ENCODE measurements at regions not wholly inside any gene's neighbourhood (a gene's known extent, or its start where the extent isn't known, plus 50 kb on each side); places are given as distances from the start of the nearest gene placed in this dataset.

DNA sequence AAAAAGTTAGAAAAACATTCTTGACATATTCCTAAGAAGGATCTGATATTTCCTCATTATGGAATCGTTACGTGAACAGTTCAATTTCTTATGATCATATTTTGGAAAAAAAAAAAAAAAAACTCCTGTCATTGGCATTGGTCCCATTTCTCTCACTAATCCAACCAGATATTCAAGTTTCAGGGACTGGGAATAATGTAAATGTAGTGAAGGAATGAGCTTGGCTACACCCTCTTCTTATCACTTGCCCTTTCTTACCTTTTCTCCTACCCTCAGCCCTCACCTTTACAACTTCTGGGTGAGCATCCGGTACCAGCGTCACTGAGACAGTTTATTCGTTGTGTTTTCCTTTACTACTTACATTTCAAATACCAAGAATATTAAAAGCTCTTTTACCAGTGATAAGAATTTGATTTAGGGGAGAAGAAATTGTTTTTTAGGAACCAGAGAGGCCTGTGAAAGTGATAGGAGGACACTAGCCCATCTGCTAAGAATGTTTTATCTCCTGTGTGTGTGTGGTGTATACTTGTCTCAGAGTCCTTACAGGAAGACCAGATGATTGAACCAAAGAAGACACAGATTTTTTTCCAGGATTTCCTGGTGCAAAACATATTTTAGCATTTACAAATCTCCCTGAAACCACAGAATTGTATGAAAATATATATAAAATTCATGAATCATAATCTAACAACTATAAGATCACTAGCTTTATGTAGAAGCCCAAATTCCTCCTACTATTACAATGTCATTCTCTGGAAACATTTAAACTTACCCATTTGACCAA lies 946.7 kb downstream of the ZPLD1 start:
- H3K9me3 Mint-ChIP-seq: peaks cover 0 to 2% (median 0%) of the 10 kb centered on the region in 8 donors
- intact Hi-C loops (cut with micrococcal nuclease): no loop called here
- Histone ChIP-seq H3K9me3 (ENCODE audit: control insufficient read depth in 1 of 2, low read length in 2 of 2) (no peaks in the 10 kb centered on the region), H3K36me3 (ENCODE audit: insufficient read depth, low read length) (no peaks in the 10 kb centered on the region), H3K27me3 (ENCODE audit: insufficient read depth, low read length) (no peaks in the 10 kb centered on the region), H3K4me1 (ENCODE audit: insufficient read depth, low read length) (no peaks in the 10 kb centered on the region), H3K4me3 (ENCODE audit: low read length in 2 of 2) (no peak overlapping the region), H3K27ac (ENCODE audit: low read depth, low read length) (no peak overlapping the region)
- H3K27ac Mint-ChIP-seq: no peak overlapping the region
- CTCF ChIA-PET (ENCODE audit: partially characterized antibody): no interaction called here
- no peak for DNase-seq
- POLR2A ChIA-PET (ENCODE audit: partially characterized antibody): no interaction called here
- no peaks in the 10 kb centered on the region for H3K4me1 Mint-ChIP-seq
- no peaks in the 10 kb centered on the region for H3K27me3 Mint-ChIP-seq
- H3K4me3 Mint-ChIP-seq: no peak overlapping the region
- no peaks in the 10 kb centered on the region for H3K36me3 Mint-ChIP-seq

DNA sequence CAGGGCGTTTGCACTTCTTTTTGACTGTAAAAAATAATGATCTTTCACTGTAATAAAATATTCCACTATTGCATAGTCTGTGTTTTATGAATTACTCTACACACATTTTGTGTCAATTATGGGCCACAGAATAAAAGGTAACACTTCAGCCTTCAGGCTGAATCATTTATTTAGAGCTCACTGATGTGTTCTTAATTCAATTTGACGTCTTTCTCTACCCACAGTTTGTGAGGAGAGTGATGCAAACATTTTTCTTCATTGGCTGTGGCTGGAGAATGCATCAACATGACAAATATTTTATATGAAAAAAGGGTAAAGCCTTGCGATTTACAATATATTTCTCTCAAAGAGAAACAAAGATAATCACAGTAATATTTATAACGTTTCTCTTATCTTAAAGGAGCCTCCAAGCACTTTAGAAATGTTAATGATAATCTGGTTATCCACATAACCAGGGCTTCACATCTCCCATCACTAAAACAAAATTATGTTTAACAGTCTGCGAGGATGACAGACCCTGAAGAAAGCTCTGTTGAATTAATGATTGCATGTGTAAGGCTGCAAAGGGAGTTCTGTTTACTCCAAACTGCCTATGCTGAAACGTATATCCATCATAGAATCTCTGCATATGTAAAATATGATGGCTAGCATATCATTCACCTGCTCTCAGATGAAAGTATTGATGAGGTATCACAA lies 951.3 kb downstream of the ZPLD1 start:
- H3K9me3 Mint-ChIP-seq: peaks cover 0 to 2% (median 0%) of the 10 kb centered on the region in 8 donors
- no peaks in the 10 kb centered on the region for H3K36me3 Mint-ChIP-seq
- H3K27me3 Mint-ChIP-seq: no peaks in the 10 kb centered on the region
- no peak overlapping the region for H3K4me3 Mint-ChIP-seq
- no peaks in the 10 kb centered on the region for H3K4me1 ChIP-seq (ENCODE audit: insufficient read depth, low read length)
- no peaks in the 10 kb centered on the region for H3K36me3 ChIP-seq (ENCODE audit: insufficient read depth, low read length)
- POLR2A ChIA-PET (ENCODE audit: partially characterized antibody): no interaction called here
- no peak overlapping the region for H3K27ac ChIP-seq (ENCODE audit: low read depth, low read length)
- DNase-seq: no peak
- H3K4me1 Mint-ChIP-seq: no peaks in the 10 kb centered on the region
- no peaks in the 10 kb centered on the region for H3K9me3 ChIP-seq (ENCODE audit: control insufficient read depth in 1 of 2, low read length in 2 of 2)
- no peak overlapping the region for H3K27ac Mint-ChIP-seq
- no peak overlapping the region for H3K4me3 ChIP-seq (ENCODE audit: low read length in 2 of 2)
- CTCF ChIA-PET (ENCODE audit: partially characterized antibody): no interaction called here
- intact Hi-C loops (cut with micrococcal nuclease): no loop called here
- no peaks in the 10 kb centered on the region for H3K27me3 ChIP-seq (ENCODE audit: insufficient read depth, low read length)

DNA sequence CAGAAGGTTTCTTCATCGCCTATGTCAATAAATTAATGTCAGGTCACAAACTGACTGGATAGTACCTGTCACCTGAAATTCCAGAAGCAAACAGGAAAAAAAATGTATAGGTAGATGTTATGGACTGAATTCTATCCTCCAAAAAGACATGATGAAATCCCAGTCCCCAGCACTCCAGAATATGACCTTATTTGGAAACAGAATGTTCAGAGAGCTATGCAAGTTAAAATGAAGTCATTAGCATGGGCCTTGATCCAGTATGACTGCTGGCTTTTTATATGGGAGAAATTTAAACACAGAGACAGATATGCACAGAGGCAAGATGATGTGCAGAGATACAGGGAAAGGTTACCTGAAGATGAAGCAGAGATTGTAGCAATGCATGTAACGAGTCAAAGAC lies 953.4 kb downstream of the ZPLD1 start:
- Mint-ChIP-seq H3K9me3 (no peaks in the 10 kb centered on the region), H3K27ac (no peak overlapping the region), H3K4me3 (no peak overlapping the region), H3K4me1 (no peaks in the 10 kb centered on the region), H3K27me3 (no peaks in the 10 kb centered on the region), H3K36me3 (no peaks in the 10 kb centered on the region)
- intact Hi-C loops (cut with micrococcal nuclease): no loop called here
- H3K4me3 ChIP-seq (ENCODE audit: low read length in 2 of 2): no peak overlapping the region
- no peaks in the 10 kb centered on the region for H3K27me3 ChIP-seq (ENCODE audit: insufficient read depth, low read length)
- H3K4me1 ChIP-seq (ENCODE audit: insufficient read depth, low read length): no peaks in the 10 kb centered on the region
- CTCF ChIA-PET (ENCODE audit: partially characterized antibody): no interaction called here
- DNase-seq: no peak
- POLR2A ChIA-PET (ENCODE audit: partially characterized antibody): no interaction called here
- no peaks in the 10 kb centered on the region for H3K36me3 ChIP-seq (ENCODE audit: insufficient read depth, low read length)
- no peaks in the 10 kb centered on the region for H3K9me3 ChIP-seq (ENCODE audit: control insufficient read depth in 1 of 2, low read length in 2 of 2)
- H3K27ac ChIP-seq (ENCODE audit: low read depth, low read length): no peak overlapping the region

DNA sequence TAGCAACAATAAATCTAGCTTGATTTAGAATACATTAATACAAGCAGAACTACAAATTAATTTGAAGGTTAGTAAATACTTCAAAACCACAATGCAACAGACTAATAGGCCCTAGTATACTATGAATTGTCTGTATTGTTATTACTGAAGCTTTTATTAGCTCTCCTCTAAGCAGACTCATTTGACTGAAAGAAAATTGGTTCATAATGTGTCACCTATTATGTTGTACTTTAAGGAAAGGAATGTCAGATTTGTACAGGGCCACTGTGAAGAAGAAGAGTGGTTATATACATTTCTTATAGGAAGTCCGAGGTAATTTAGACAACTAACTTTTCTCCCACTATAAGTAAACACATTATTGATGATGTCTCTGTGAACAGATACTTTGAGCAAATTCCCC lies 954.5 kb downstream of the ZPLD1 start:
- no peaks in the 10 kb centered on the region for H3K4me1 ChIP-seq (ENCODE audit: insufficient read depth, low read length)
- no peak for DNase-seq
- no peaks in the 10 kb centered on the region for H3K36me3 ChIP-seq (ENCODE audit: insufficient read depth, low read length)
- Mint-ChIP-seq H3K36me3 (no peaks in the 10 kb centered on the region), H3K4me3 (no peak overlapping the region), H3K27me3 (no peaks in the 10 kb centered on the region), H3K4me1 (no peaks in the 10 kb centered on the region), H3K9me3 (no peaks in the 10 kb centered on the region), H3K27ac (no peak overlapping the region)
- H3K9me3 ChIP-seq (ENCODE audit: control insufficient read depth in 1 of 2, low read length in 2 of 2): no peaks in the 10 kb centered on the region
- intact Hi-C loops (cut with micrococcal nuclease): no loop called here
- ChIA-PET POLR2A (ENCODE audit: partially characterized antibody) (no interaction called here), CTCF (ENCODE audit: partially characterized antibody) (no interaction called here)
- no peaks in the 10 kb centered on the region for H3K27me3 ChIP-seq (ENCODE audit: insufficient read depth, low read length)
- no peak overlapping the region for H3K27ac ChIP-seq (ENCODE audit: low read depth, low read length)
- no peak overlapping the region for H3K4me3 ChIP-seq (ENCODE audit: low read length in 2 of 2)

DNA sequence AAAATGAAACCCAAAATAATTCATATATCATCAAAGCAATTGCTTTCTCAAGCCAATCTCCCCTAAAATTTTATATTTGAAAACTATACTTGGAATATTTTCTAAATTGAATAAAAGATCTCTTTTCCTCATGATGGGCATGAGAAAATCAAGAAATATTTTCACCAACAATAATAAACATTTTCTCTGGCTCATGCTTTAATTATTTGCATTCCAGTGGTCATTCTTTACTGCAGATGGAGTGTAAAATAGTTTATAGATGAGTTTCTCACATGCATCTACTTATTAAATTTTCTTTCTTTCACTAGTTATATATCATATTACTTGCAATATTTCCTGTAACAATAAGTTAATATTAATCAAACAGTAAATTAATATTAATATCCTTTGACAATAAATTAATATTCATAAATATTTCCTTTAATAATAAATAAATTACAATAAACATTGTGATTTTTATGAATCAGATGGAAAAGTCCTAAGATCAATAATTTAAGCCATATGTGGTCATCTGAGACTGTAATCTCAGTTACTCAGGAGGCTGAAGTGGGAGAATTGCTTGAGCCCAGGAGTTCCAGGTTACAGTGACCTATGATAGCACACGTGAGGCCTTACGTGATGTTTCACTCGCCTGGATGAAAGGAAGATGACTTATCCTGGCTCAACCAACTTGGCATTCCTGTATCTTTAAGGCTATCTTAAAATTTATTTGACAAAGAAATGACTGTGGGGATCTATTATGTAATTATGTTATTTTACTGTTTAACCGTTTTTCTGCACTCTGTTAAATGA lies 958.8 kb downstream of the ZPLD1 start:
- Histone ChIP-seq H3K4me1 (ENCODE audit: insufficient read depth, low read length) (no peaks in the 10 kb centered on the region), H3K4me3 (ENCODE audit: low read length in 2 of 2) (no peak overlapping the region), H3K9me3 (ENCODE audit: control insufficient read depth in 1 of 2, low read length in 2 of 2) (no peaks in the 10 kb centered on the region), H3K27ac (ENCODE audit: low read depth, low read length) (no peak overlapping the region), H3K27me3 (ENCODE audit: insufficient read depth, low read length) (no peaks in the 10 kb centered on the region), H3K36me3 (ENCODE audit: insufficient read depth, low read length) (no peaks in the 10 kb centered on the region)
- Mint-ChIP-seq H3K4me3 (no peak overlapping the region), H3K36me3 (no peaks in the 10 kb centered on the region), H3K9me3 (peaks cover 0 to 4% (median 0%) of the 10 kb centered on the region in 8 donors), H3K27me3 (no peaks in the 10 kb centered on the region), H3K27ac (no peak overlapping the region), H3K4me1 (no peaks in the 10 kb centered on the region)
- CTCF ChIA-PET (ENCODE audit: partially characterized antibody): no interaction called here
- POLR2A ChIA-PET (ENCODE audit: partially characterized antibody): no interaction called here
- intact Hi-C loops (cut with micrococcal nuclease): no loop called here
- no peak for DNase-seq

DNA sequence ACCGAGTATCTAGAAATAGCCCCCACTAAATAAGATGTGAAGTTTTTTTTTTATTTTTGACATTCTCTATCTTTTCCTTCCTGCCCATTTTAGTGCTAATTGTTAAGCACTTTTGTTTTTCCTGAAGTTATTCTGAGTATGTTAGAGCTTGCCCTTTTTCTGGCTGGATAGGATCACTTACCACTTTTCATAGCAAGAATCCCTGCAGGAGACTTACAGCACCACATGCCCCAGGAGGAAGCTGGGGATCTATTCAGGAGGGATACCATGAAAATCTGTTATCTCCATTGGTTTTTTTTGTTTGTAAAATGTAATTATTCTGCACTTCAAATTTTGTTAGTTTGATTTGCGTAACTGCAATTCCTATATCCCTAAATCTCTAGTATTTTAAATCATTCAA lies 968.4 kb downstream of the ZPLD1 start:
- ChIA-PET CTCF (ENCODE audit: partially characterized antibody) (no interaction called here), POLR2A (ENCODE audit: partially characterized antibody) (no interaction called here)
- Mint-ChIP-seq H3K27me3 (no peaks in the 10 kb centered on the region), H3K4me1 (no peaks in the 10 kb centered on the region), H3K4me3 (no peak overlapping the region), H3K9me3 (peaks cover 0 to 6% (median 0%) of the 10 kb centered on the region in 8 donors), H3K27ac (no peak overlapping the region), H3K36me3 (no peaks in the 10 kb centered on the region)
- Histone ChIP-seq H3K9me3 (ENCODE audit: control insufficient read depth in 1 of 2, low read length in 2 of 2) (no peaks in the 10 kb centered on the region), H3K27ac (ENCODE audit: low read depth, low read length) (no peak overlapping the region), H3K4me1 (ENCODE audit: insufficient read depth, low read length) (no peaks in the 10 kb centered on the region), H3K36me3 (ENCODE audit: insufficient read depth, low read length) (no peaks in the 10 kb centered on the region), H3K4me3 (ENCODE audit: low read length in 2 of 2) (no peak overlapping the region), H3K27me3 (ENCODE audit: insufficient read depth, low read length) (no peaks in the 10 kb centered on the region)
- DNase-seq: no peak
- intact Hi-C loops (cut with micrococcal nuclease): no loop called here

DNA sequence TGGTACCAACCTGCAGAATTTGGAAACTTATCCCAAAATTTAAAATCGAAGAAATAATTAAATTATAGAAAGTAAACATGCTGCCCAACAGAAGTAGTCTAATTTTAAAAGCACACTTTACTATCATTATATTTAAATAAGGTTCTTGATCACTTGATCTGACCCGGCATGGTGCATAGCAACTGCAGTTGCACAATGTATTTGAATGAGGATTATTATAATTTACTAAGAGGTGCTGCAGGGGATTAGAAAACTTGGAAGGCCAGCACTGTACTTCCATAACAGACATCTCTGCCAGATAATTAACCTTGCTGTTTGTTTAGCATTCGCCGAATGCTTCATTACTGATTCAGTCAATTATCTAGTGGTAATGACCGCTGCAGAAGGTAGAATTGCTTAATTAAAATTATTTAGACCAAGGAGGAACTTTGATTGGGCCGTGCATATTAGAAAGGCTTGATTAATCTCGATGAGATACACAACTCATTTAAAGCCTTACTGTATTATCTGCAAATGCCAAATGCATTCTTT lies 971.6 kb downstream of the ZPLD1 start:
- H3K4me1 ChIP-seq (ENCODE audit: insufficient read depth, low read length): no peaks in the 10 kb centered on the region
- Mint-ChIP-seq H3K9me3 (peaks cover 0 to 3% (median 0%) of the 10 kb centered on the region in 8 donors), H3K27ac (no peak overlapping the region), H3K36me3 (no peaks in the 10 kb centered on the region), H3K27me3 (no peaks in the 10 kb centered on the region), H3K4me3 (no peak overlapping the region), H3K4me1 (no peaks in the 10 kb centered on the region)
- H3K36me3 ChIP-seq (ENCODE audit: insufficient read depth, low read length): no peaks in the 10 kb centered on the region
- no peak for DNase-seq
- no peaks in the 10 kb centered on the region for H3K9me3 ChIP-seq (ENCODE audit: control insufficient read depth in 1 of 2, low read length in 2 of 2)
- H3K4me3 ChIP-seq (ENCODE audit: low read length in 2 of 2): no peak overlapping the region
- intact Hi-C loops (cut with micrococcal nuclease): no loop called here
- no peak overlapping the region for H3K27ac ChIP-seq (ENCODE audit: low read depth, low read length)
- no peaks in the 10 kb centered on the region for H3K27me3 ChIP-seq (ENCODE audit: insufficient read depth, low read length)
- CTCF ChIA-PET (ENCODE audit: partially characterized antibody): no interaction called here
- POLR2A ChIA-PET (ENCODE audit: partially characterized antibody): no interaction called here
